IMR-90 (cell line): ENCODE measurements at regions not wholly inside any gene's neighbourhood (a gene's known extent, or its start where the extent isn't known, plus 50 kb on each side); places are given as distances from the start of the nearest gene placed in this dataset.

Experiments
- ATAC-seq: fragments of 200-7000 bp; cut with Tn5 transposase; 2 replicates; pipeline ENCODE4 v1.9.1; 2020; ENCODE audit warnings: low read depth, mild to moderate bottlenecking, moderate library complexity
- BruUV-seq: library from RNA; stranded (reverse); fragments of 400-500 nt; replicated peaks from 2 replicates; lab custom pipeline; 2021; lab: Mats Ljungman, UMichigan
- CTCF ChIA-PET: fragments of 300-600 bp; formaldehyde crosslinking; extraction: SDS; loops from one replicate; lab custom pipeline; 2021; ENCODE audit warnings: antibody characterized with exemption; lab: Yijun Ruan, JAX
- POLR2A ChIA-PET: fragments of 300-600 bp; sonication (Branson Sonifier 250); formaldehyde crosslinking; loops from one replicate; lab custom pipeline; 2022; ENCODE audit warnings: antibody characterized with exemption; ENCODE audit not compliant: unreplicated experiment; lab: Charles Lee
- DNase-seq: peaks from one replicate; pipeline ENCODE4 v3.0.0; 2013
- H2AFZ ChIP-seq: replicated peaks from 2 replicates; pipeline ENCODE3; 2013; ENCODE audit warnings: low read length, mild to moderate bottlenecking; ENCODE audit not compliant: poor library complexity
- H2AK5ac ChIP-seq: 2 replicates; pipeline ENCODE4 v1.6.1; 2013; ENCODE audit warnings: low read depth, low read length, inconsistent platforms
- H2AK9ac ChIP-seq: replicated peaks from 2 replicates; pipeline ENCODE3; 2013; ENCODE audit warnings: mild to moderate bottlenecking, low read depth, low read length, moderate library complexity; ENCODE audit not compliant: poor library complexity
- H2BK120ac ChIP-seq: 2 replicates; pipeline ENCODE4 v1.6.1; 2013; ENCODE audit warnings: low read depth, low read length, inconsistent platforms
- H2BK15ac ChIP-seq: 3 replicates; pipeline ENCODE4 v1.6.1; 2013; ENCODE audit warnings: low read depth, low read length, inconsistent platforms
- H2BK20ac ChIP-seq: 2 replicates; pipeline ENCODE4 v1.6.1; 2013; ENCODE audit warnings: low read depth, mild to moderate bottlenecking, inconsistent platforms, low read length, moderate library complexity
- H2BK5ac ChIP-seq: 2 replicates; pipeline ENCODE4 v1.6.1; 2013; ENCODE audit warnings: mild to moderate bottlenecking, low read depth, low read length, inconsistent platforms; ENCODE audit not compliant: poor library complexity, severe bottlenecking
- H3K14ac ChIP-seq: replicated peaks from 2 replicates; pipeline ENCODE4 v1.6.1; 2013; ENCODE audit warnings: low read depth, low read length, inconsistent platforms
- H3K18ac ChIP-seq: 2 replicates; pipeline ENCODE4 v1.6.1; 2013; ENCODE audit warnings: low read depth, low read length, control low read depth
- H3K23ac ChIP-seq: 2 replicates; pipeline ENCODE4 v1.6.1; 2013; ENCODE audit warnings: low read depth, low read length, inconsistent platforms
- H3K27ac ChIP-seq: 2 replicates; pipeline ENCODE4 v1.5.1; 2013; ENCODE audit warnings: mild to moderate bottlenecking, control low read depth, low read length; ENCODE audit not compliant: insufficient read depth
- H3K27me3 ChIP-seq: 2 replicates; pipeline ENCODE4 v1.6.1; 2013; ENCODE audit warnings: low read length; ENCODE audit not compliant: control insufficient read depth, insufficient read depth
- H3K36me3 ChIP-seq: 2 replicates; pipeline ENCODE4 v1.6.1; 2013; ENCODE audit warnings: low read length, mixed read lengths; ENCODE audit not compliant: control insufficient read depth, insufficient read depth
- H3K4ac ChIP-seq: 2 replicates; pipeline ENCODE4 v1.6.1; 2013; ENCODE audit warnings: low read depth, low read length, inconsistent platforms
- H3K4me1 ChIP-seq: 2 replicates; pipeline ENCODE4 v1.6.1; 2013; ENCODE audit warnings: low read length, mixed read lengths; ENCODE audit not compliant: control insufficient read depth, insufficient read depth
- H3K4me2 ChIP-seq: 2 replicates; pipeline ENCODE4 v1.6.1; 2013; ENCODE audit warnings: low read depth, mild to moderate bottlenecking, control low read depth, low read length, moderate library complexity
- H3K4me3 ChIP-seq: 2 replicates; pipeline ENCODE4 v1.5.1; 2013; ENCODE audit warnings: low read depth, mild to moderate bottlenecking, control low read depth, low read length, moderate library complexity; ENCODE audit not compliant: insufficient read depth
- H3K56ac ChIP-seq: 2 replicates; pipeline ENCODE4 v1.6.1; 2013; ENCODE audit warnings: low read length, inconsistent platforms; ENCODE audit not compliant: insufficient read depth; ENCODE audit errors: extremely low read depth
- H3K79me1 ChIP-seq, 2 experiments: 2 replicates each; pipeline ENCODE4 v1.6.1; 2013; ENCODE audit warnings: low read length in 2 of 2, inconsistent platforms in 1 of 2, low read depth in 1 of 2
- H3K9ac ChIP-seq: 2 replicates; pipeline ENCODE4 v1.6.1; 2013; ENCODE audit warnings: low read depth, low read length, control low read depth
- H3K9me1 ChIP-seq: 2 replicates; pipeline ENCODE4 v1.6.1; 2013; ENCODE audit warnings: low read length, inconsistent platforms; ENCODE audit not compliant: insufficient read depth
- H3K9me3 ChIP-seq: 2 replicates; pipeline ENCODE4 v1.6.1; 2013; ENCODE audit warnings: low read length; ENCODE audit not compliant: control insufficient read depth, insufficient read depth
- H4K20me1 ChIP-seq: 2 replicates; pipeline ENCODE4 v1.6.1; 2013; ENCODE audit warnings: low read length, inconsistent platforms; ENCODE audit not compliant: insufficient read depth
- H4K5ac ChIP-seq: 2 replicates; pipeline ENCODE4 v1.6.1; 2013; ENCODE audit warnings: mild to moderate bottlenecking, low read depth, low read length, control low read depth
- H4K8ac ChIP-seq, 2 experiments: 2 replicates each; pipeline ENCODE4 v1.6.1; 2013; ENCODE audit warnings: low read depth in 2 of 2, low read length in 2 of 2, control low read depth in 1 of 2, inconsistent platforms in 1 of 2
- H4K91ac ChIP-seq: 2 replicates; pipeline ENCODE4 v1.6.1; 2013; ENCODE audit warnings: low read depth, low read length, inconsistent platforms; ENCODE audit not compliant: insufficient read depth
- BHLHE40 ChIP-seq: fragments of 150-350 bp; IDR thresholded peaks from 2 replicates; pipeline ENCODE4 v1.6.1; 2016; ENCODE audit warnings: mild to moderate bottlenecking, low read depth, low read length
- CEBPB ChIP-seq: IDR thresholded peaks from 2 replicates; pipeline ENCODE4 v1.6.1; 2012; ENCODE audit warnings: low read depth, low read length, improper control_type of control experiment
- CHD1 ChIP-seq: IDR thresholded peaks from 2 replicates; pipeline ENCODE4 v1.6.1; 2012; ENCODE audit warnings: low read depth, low read length, improper control_type of control experiment
- CTCF ChIP-seq: conservative IDR thresholded peaks from 2 replicates; pipeline ENCODE4 v1.5.1; 2012; ENCODE audit warnings: mild to moderate bottlenecking, low read depth, low read length, improper control_type of control experiment
- ELK1 ChIP-seq: fragments of 150-350 bp; IDR thresholded peaks from 2 replicates; pipeline ENCODE4 v1.6.1; 2016; ENCODE audit warnings: low read depth, mild to moderate bottlenecking, low read length, moderate library complexity, borderline replicate concordance
- FOS ChIP-seq: fragments of 150-350 bp; IDR thresholded peaks from 2 replicates; pipeline ENCODE4 v1.6.1; 2016; ENCODE audit warnings: low read depth, low read length
- MAFK ChIP-seq: IDR thresholded peaks from 2 replicates; pipeline ENCODE4 v1.6.1; 2012; ENCODE audit warnings: low read depth, low read length, improper control_type of control experiment
- MAZ ChIP-seq: IDR thresholded peaks from 2 replicates; pipeline ENCODE4 v1.6.1; 2012; ENCODE audit warnings: low read depth, mild to moderate bottlenecking, low read length, improper control_type of control experiment, moderate library complexity, borderline replicate concordance
- MXI1 ChIP-seq: IDR thresholded peaks from 2 replicates; pipeline ENCODE4 v1.6.1; 2012; ENCODE audit warnings: low read depth, mild to moderate bottlenecking, low read length, moderate library complexity, borderline replicate concordance
- NFE2L2 ChIP-seq: fragments of 150-350 bp; IDR thresholded peaks from 2 replicates; pipeline ENCODE4 v1.6.1; 2016; ENCODE audit warnings: low read depth, mild to moderate bottlenecking, low read length
- POLR2A ChIP-seq: IDR thresholded peaks from 2 replicates; pipeline ENCODE4 v1.6.1; 2012; ENCODE audit warnings: mild to moderate bottlenecking, low read depth, low read length
- RAD21 ChIP-seq: IDR thresholded peaks from 2 replicates; pipeline ENCODE4 v1.6.1; 2012; ENCODE audit warnings: low read length, improper control_type of control experiment
- RCOR1 ChIP-seq: IDR thresholded peaks from 2 replicates; pipeline ENCODE4 v1.6.1; 2012; ENCODE audit warnings: mild to moderate bottlenecking, low read length, improper control_type of control experiment; ENCODE audit not compliant: insufficient replicate concordance
- RFX5 ChIP-seq: IDR thresholded peaks from 2 replicates; pipeline ENCODE4 v1.8.0; 2012; ENCODE audit warnings: low read depth, mild to moderate bottlenecking, low read length, moderate library complexity
- SMC3 ChIP-seq: fragments of 150-350 bp; IDR thresholded peaks from 2 replicates; pipeline ENCODE4 v1.6.1; 2016; ENCODE audit warnings: low read depth, mild to moderate bottlenecking, antibody characterized with exemption, low read length, moderate library complexity
- USF2 ChIP-seq: fragments of 150-350 bp; IDR thresholded peaks from 2 replicates; pipeline ENCODE4 v1.6.1; 2017; ENCODE audit warnings: mild to moderate bottlenecking, antibody characterized with exemption, low read length, low read depth
- WGBS, 2 experiments: methylation state at CpG; one replicate each; pipeline versions ENCODE4 v1.1.5 to v1.1.7; 2013; ENCODE audit warnings: missing lambda C conversion rate in 2 of 2; ENCODE audit not compliant: insufficient read length in 1 of 2; ENCODE audit errors: extremely low coverage in 2 of 2; 5-methylcytosine and 5-hydroxymethylcytosine counted together
- dilution Hi-C: fragments of 300-500 bp; cut with HindIII; formaldehyde crosslinking; loops from one replicate; pipeline ENCODE4 v1.14.3; 2018; ENCODE audit warnings: low sequenced_read_pairs; ENCODE audit not compliant: unreplicated experiment
- in situ Hi-C: fragments of 300-500 bp; cut with MboI; formaldehyde crosslinking; loops from 3 replicates; pipeline ENCODE4 v1.14.3; 2019; ENCODE audit warnings: low sequenced_read_pairs, inconsistent platforms, mixed read lengths
- intact Hi-C: fragments of 100-400 bp; cut with micrococcal nuclease; formaldehyde crosslinking; loops from 2 replicates; pipeline ENCODE4 v1.10.0; 2022

GRCh38 chr4:81552086-81552485 is 80.4 kb upstream of the RASGEF1B start:
- no peak overlapping the region for H3K4me2 ChIP-seq
- no peak overlapping the region for H2AK5ac ChIP-seq
- H3K9ac ChIP-seq = no peak overlapping the region
- no peak overlapping the region for H4K5ac ChIP-seq
- no peak overlapping the region for H2BK20ac ChIP-seq
- dilution Hi-C loops (no loop called here), in situ Hi-C loops (no loop called here), intact Hi-C loops (no loop called here)
- H3K4me1 ChIP-seq = no peaks in the 10 kb centered on the region
- CTCF ChIA-PET = no interaction called here
- no CpG with 5 or more reads among the region's 1 CpG for WGBS, 2 experiments
- H4K8ac ChIP-seq = no peak overlapping the region
- H3K4ac ChIP-seq = no peak overlapping the region
- BruUV-seq = no TSS peak
- no peaks in the 10 kb centered on the region for H3K9me1 ChIP-seq
- H3K79me1 ChIP-seq = no peaks in the 10 kb centered on the region
- no peak for ATAC-seq
- no peak overlapping the region for H2AK9ac ChIP-seq
- H3K14ac ChIP-seq = no peak overlapping the region
- no peak for TF ChIP-seq FOS
- no peak for TF ChIP-seq ELK1
- TF ChIP-seq RFX5 = no peak
- no peak for TF ChIP-seq RCOR1
- no peak for TF ChIP-seq MAZ
- TF ChIP-seq CEBPB = no peak
- TF ChIP-seq POLR2A = no peak
- TF ChIP-seq CTCF = no peak
- TF ChIP-seq USF2 = no peak
- no peak for TF ChIP-seq MAFK
- no peak for TF ChIP-seq RAD21
- TF ChIP-seq NFE2L2 = no peak
- no peak for TF ChIP-seq CHD1
- no peak for TF ChIP-seq BHLHE40
- TF ChIP-seq SMC3 = no peak
- TF ChIP-seq MXI1 = no peak
- no peak for DNase-seq
- H3K4me3 ChIP-seq = no peak overlapping the region
- no peak overlapping the region for H3K23ac ChIP-seq
- POLR2A ChIA-PET = interaction anchor here (0.6 kb wide), 1 partner anchor 162 kb away, joined by 3 read pairs; no protein-coding TSS in a partner anchor
- peaks cover 1% of the 10 kb centered on the region; the same call in 1 of the 2 replicates for H3K27me3 ChIP-seq
- H3K56ac ChIP-seq = no peak overlapping the region
- no peak overlapping the region for H3K18ac ChIP-seq
- no peak overlapping the region for H2AFZ ChIP-seq
- no peaks in the 10 kb centered on the region for H3K36me3 ChIP-seq
- H4K20me1 ChIP-seq = no peaks in the 10 kb centered on the region
- no peak overlapping the region for H2BK15ac ChIP-seq
- no peak overlapping the region for H2BK120ac ChIP-seq
- no peak overlapping the region for H2BK5ac ChIP-seq
- no peak overlapping the region for H3K27ac ChIP-seq
- H4K91ac ChIP-seq = no peak overlapping the region
- H3K9me3 ChIP-seq = no peaks in the 10 kb centered on the region
